HS-5 (cell line): ENCODE measurements at regions not wholly inside any gene's neighbourhood (a gene's known extent, or its start where the extent isn't known, plus 50 kb on each side); places are given as distances from the start of the nearest gene placed in this dataset.
"Not testable (repeated sequence)": the region's sequence is repeated elsewhere in the genome, so short reads cannot be mapped to it uniquely, and the experiment has no call there.

Experiments
- DNase-seq: peaks from one replicate; pipeline ENCODE4 v3.0.0-alpha.2; 2012; ENCODE audit warnings: low read depth

DNA sequence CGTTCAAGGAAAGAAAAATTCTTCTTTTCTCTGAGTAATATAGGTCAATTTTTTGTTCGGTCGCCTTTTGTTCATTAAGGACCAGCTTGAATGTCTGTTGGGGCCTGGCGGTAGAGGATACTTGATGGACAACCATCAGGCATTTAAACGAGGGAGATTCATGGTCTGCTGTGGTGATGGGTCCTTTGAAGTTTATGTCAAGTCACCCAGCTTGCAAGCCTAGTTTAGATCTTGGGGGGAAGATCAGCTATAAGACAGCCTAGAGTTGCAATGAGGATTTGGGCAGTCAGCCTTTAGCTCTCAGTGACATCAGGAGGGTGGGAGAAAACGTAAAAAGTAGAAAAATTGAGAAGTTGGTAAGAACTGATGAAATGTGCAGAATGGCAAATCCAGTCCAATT lies 80.2 kb upstream of the SPRY4 start:
- no peak for DNase-seq

DNA sequence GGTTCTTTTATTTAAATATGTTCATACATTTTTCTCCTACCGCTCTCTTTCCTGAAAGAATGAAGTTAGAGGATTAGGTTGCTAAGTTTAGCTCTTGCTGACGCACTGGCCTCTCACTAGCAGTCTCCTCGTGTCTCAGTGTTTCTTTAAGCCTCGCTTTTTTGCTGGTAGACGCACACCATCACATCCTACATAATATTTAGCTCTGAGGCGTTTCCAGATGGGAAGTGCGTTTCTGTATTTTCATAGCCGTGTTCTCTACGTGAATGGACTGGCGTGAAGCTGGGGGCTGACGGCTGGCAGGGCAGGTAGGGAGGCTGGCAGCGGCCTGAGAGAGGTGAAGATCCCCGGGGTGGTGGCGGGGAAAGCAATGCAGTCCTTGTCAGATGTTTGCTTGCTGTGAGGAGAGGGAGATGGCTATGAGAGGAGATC lies 79.2 kb upstream of the SPRY4 start:
- DNase-seq, result no peak

DNA sequence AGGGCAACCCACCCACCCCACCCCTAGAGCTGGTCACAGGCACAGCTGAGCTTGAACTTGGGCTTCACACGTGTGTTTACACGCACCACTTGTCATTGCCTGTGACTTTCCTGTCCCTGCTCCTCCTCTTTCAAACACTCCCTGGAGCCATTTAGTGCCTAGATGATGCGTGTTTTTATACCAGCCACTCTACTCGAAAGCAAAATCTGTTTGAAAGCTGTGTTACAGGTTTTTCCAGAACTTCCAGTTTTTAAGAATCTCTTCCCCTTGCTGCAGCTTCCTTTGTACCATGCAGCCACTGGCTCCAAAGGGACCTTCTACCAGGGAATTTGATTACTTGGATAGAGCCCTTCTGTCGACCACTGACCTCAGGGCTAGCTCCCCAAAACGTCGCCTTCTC lies 78.8 kb upstream of the SPRY4 start:
- no peak for DNase-seq

DNA sequence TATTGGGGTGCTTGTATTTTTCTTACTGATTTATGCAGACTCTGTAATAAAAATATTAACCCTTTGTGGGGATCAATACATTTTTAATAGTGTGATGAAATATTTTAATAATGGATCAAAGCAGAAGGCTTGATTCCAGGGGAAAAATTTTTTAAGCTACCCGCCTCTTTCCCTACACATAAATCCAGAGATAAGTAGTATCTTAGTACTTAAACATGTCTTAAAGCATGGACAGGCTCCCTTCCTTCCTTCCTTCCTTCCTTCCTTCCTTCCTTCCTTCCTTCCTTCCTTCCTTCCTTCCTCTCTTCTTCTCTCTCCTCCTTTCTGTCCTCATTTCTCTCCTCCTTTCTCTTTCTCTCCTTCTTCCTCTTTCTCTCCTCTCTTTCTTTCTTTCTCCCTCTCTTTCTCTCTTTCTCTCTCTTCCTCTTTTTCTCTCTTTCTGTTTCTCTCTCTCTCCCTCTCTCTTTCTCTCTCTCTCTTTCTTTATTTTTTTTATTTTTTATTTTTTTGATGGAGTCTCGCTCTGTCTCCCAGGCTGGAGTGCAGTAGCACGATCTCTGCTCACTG lies 78.0 kb upstream of the SPRY4 start:
- no peak for DNase-seq

DNA sequence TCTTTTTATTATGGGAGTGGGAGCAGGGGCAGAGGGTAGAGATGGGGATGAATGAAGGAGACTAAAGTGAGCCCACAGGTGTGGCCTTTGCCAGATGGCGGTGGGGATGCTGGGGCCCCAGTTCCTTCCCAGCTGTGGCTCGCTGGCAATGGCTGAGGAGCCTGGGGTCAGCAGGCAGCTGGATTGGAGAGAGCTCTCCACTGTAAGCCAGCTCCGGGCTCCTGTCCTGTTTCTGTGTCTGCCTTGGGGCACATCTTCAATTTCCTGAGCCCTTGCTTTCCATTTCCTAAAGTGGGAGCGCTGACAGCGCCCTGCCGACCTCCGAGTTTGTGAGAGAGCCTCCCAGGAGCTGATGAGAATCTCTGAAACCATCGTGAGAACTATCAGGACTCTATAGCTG lies 75.6 kb upstream of the SPRY4 start:
- no peak for DNase-seq

DNA sequence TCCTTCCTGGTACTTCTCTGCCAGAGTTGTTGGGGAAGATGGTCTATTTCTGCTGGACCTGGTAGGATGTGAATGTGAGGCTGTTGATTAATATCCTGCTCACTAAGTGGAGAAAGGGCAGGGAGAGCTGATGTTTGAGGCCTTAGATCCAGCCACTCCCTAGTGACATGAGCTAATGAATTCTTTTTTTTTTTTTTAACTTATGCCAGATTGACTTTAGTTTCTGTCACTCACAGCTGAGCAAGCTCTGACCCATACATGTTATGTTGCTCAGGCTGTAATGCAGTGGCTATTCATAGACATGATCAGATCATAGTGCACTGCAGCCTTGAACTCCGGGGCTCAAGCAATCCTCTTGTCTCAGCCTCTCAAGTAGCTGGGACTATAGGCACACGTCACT lies 75.1 kb upstream of the SPRY4 start:
- DNase-seq, result no peak

DNA sequence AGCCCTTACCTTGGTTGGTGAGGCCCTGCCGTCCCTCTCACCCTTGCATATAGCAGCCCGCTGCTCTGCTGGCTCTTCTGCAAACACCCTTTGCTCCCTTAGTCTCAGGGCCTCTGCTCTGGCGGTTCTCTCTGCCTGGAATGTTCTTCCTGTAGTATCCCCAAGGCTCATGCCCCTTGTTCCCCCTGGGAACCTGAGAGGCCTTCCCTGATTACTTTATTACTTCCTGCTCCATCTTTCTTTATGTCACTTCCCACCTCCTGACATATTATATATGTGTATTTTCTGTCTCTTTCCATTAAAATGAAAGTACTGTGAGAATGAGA lies 73.9 kb upstream of the SPRY4 start:
- no peak for DNase-seq

DNA sequence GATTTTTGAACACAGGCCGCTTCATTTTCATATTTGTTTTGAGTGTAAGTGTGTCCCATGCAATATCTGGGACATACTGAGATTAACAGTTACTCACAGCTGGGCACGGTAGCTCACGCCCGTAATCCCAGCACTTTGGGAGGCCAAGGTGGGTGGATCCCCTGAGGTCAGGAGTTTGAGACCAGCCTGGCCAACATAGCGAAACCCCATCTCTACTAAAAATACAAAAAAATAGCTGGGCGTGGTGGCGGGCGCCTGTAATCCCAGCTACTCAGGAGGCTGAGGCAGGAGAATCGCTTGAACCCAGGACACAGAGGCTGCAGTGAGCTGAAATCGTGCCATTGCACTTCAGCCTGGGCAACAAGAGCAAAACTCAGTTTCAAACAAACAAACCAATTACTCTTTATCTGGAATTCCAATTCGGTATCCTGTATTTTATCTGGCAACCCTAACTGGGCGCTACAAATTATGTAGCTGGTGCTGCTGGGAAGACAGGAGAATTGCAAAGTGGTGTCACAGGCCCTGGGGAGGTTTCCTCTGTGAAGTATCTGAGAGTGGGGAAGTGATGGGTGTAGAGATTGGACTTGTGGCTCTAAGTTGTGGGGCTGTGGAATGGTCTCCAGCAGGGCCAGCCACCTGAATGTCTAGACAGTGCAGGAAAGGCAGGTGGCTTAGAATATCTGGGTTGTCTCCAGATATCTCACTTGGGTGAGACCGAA lies 73.3 kb upstream of the SPRY4 start:
- DNase-seq, result not testable (repeated sequence)

DNA sequence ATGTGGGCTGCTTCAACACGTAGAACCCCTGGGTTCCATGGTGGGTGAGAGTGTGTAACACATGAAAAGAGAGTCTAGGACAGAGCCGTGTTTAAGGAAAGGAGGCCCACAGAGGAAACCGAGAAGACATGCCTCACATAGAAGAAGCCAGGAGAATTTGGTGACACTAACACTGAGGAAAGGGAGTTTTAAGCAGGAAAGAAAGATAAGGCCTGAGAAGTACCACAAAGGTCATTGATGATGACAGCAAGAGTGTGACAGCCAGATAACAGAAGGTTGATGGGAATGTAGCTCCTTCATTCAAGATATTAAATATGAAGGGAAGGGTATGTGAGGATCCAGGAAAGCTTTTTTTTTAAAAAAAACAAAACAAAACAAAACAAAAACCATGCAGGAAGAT lies 72.4 kb upstream of the SPRY4 start:
- no peak for DNase-seq

DNA sequence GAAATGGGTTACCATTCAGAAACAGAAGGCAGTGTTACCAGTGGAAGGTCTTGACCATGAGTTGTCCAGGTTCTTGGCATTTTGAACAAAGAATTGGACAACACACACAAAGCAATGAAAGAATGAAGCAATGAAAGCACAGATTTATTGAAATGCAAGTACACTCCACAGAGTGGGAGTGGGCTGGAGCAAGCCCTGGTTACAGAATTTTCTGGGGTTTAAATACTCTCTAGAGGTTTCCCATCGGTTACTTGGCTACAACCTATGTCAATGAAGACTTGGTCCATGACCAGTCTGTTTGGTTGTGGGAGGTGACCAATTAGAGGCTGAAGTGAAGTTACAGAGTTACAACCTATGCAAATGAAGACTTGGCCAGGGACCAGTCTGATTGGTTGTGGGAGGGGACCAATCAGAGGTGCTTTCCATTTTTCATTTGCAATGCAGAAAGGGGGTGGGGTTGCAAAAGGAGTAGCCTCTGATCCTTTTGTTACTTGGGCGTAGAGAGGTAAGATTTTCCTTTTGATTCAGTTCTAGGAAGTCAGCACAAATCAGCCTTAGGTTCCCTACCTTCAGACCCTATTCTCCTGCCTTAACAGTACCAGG lies 71.7 kb upstream of the SPRY4 start:
- no peak for DNase-seq

DNA sequence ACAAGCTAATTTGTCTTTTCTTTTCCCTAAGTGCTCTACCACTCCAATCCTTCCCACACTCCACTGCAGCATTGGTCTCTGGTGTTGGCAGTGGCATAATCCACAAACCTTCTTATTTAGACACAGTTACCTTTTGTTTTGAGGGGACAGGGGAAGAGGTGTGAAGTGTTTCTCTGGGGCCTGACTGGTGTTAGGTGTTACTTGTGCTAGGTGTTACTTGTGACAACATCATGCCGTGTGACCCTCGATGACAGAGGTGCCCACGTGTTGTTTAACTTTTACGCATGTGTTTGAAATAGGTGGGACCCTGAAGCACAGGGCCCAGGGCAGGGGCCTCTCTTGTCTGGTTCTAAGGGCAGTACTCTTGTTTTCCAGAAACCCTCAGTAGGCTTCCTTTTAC lies 70.5 kb upstream of the SPRY4 start:
- no peak for DNase-seq

DNA sequence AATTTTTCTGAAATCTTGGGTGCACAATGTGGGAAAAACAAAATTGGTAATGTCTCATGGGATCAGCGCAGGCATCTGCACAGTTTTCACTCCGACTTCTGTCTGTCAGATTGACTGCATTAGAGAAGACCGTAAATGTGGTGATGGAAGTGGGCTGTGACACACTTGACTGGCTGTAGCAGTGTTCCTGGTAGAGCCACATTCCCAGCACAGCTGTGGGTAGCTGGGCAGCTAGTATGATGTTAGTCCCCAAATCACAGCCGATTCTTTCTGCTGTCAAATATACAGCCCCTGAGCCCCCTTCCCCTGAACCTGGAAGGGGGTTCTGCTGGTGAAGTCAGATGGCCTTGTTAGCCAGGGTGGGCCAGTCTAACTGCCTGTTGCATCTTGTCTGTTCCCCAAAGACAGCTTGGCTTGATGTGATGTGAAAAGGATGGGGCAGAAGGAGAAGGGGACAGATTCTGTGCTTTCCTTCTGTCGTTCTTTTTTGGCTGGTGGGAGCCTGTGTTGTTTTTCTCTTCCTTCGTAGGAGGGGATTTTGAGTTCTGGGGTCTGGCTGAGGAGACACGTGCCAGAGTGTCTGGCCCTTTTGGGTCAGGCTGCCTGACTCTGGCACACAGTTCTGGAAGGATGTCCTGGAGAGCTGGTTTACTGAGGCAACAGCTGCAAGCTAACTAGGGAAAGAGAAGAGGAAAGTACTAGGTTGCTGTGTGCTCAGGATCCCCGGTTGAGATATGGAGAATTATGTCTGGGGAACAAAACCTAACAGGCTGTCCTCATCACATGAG lies 66.4 kb upstream of the SPRY4 start:
- DNase-seq, result no peak

DNA sequence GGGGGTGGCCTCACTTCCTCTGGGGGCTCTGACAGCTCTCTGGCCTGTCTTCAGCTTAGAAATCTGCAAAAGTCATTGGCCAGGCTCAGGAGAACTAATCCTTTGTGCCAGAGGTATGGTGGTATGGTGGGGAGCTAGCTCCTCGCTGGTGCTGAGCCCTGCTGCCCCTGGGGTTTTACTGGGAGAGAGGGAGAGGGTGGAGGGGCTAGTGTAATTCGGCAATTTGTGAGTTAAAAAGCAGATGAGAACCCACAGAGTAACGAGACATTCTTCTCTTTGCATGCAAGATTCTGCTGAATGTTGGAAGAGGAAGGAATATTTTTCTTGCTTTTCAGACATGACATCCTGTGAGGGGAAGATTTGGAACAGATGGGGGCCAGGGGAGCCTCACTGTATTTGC lies 65.5 kb upstream of the SPRY4 start:
- DNase-seq, result no peak

DNA sequence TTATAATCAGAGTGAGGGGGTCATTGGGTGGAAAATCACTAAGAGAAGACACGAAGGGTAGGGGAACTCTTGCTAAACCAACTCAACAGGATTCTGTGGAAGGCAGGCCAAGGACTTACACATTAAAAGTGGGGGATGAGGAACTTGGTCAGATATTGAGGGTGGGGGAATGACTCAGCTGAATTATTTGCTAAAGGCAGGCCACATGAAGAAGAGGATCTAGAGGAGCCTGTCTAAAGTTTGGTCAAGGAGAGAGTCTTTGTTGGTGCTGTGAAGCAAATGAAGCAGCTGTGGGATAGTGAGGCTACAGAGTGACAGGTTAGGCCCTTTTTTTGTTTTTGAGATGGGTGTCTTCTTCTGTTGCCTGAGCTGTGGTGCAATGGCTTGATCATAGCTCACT lies 63.9 kb upstream of the SPRY4 start:
- no peak for DNase-seq

DNA sequence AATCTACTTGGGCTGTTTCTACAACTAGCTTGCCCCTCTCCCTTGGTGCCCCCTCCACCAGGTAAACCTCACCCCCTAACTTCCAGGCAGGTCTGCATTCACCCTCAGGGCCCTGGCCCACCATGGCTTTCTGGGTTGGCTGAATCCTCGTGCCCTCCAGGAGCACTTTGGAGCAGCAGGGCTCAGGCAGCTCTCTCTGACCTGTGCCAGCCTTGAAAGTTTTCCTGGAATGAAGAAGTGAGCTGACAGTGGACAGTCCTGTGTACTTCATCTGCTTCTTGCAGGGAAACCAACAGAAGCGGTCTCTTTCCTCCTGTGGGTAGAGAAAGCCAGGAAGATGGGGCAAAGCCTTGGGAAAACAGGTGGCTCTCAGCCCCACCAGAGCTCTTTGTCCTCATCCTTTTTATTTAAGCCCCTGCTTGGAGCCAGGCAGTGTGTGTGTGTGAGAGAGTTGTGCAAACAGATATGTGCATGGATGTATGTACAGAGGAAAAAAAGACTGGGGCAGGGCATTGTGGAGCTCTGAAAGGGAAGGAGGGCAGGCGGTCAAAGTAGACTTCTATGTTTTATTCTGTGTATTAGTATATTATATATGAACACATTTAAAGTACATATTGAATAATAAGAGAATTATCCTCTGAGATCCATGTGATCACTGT lies 62.3 kb upstream of the SPRY4 start:
- no peak for DNase-seq

DNA sequence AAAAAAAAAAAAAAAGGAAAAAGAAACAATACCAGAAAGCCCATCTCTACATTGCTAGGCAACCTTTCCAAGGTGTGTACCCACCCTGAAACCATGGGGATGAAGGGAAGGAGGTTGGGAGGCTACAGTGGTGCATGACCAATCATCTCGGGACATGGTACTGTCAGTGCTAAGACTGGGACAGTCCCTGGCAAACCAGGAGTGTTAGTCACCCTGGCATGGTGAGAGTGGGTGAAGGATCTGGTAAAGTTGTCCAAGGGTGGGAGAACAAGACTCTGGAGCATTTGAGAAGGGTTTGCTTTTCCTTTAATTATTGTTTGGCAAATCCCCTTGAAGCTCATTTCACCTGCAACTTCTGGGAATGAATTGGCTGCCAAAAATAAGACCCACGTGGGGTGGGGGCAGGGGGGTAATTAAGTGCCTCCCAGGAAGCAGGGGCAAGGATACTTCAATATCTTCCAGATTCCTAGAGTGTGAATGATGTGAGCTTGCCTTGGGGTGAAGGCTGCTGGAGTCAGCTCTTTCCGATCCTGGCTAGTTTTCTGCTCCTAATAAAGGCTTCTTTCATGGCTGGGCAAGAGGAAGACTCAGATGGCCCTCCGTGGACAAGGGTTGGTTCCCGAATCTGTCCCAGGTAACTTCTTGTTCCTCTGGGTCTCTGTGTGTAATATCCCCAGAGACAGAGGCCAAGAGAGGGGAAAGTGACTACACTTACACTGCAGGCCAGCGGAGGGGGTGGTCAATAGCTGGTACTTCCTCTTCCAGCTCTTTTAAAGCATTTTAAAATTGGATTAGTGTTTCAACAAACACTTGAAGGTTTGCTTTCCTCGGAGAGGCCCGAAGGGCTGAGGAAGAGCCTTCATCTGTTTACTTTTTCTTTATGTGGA lies 61.6 kb upstream of the SPRY4 start:
- no peak for DNase-seq

DNA sequence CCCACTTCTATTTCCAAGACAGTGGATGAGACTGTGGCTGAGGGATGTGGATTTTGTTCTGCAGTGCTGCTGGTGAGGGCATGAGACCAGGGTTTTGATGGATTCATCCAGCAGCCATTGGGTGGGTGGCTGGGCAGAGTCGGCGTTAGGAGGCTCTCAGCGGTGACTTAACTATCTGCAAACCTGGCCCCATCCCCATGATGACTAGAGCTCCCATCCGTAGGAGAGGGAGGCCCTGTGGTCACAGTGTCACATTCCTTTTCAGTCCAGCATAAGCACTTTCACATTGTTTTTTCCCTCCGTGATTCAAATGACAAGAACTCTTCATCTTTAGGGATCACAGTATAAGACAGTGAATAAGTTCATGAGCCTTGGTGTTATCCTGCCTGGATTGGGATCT lies 60.4 kb upstream of the SPRY4 start:
- no peak for DNase-seq

DNA sequence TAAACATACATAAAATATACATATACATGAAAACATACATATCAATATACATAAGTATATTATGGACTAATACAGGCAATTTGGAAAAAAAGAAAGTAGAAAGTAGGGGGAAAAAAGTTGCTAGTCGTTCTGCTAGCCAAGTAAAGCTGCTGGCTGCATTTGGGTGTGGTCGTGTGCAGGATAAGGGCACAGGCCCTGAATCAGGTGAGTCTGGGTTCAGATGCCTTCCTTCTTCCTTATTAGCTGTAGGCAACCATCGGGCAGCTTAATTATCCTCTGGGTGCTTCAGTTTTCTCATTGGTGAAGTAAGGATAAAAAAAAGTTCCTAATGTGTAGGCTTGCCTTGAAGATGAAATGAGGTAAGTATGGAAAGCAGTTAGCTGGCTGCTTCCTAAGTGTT lies 59.2 kb upstream of the SPRY4 start:
- DNase-seq, result no peak

DNA sequence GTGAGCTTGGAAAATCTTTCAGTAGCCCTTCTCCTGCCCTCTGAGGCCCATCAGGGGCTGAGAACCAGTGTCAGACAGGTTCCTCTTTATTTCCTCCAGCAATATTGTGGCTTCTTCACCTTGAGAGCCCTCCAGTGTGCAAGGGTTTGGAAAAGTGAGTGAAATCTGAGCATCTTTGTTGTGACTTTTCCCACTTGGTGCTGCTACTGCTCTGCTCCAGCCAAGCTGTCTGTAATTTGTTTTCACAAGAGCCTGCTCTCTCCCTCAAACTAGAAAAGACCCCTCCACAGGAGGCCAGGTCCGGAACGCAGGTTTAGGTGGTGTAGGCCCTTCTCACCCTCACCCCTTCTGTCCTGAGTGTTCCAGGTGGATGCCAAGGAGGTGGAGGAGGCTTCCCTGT lies 57.4 kb upstream of the SPRY4 start:
- DNase-seq, result no peak

DNA sequence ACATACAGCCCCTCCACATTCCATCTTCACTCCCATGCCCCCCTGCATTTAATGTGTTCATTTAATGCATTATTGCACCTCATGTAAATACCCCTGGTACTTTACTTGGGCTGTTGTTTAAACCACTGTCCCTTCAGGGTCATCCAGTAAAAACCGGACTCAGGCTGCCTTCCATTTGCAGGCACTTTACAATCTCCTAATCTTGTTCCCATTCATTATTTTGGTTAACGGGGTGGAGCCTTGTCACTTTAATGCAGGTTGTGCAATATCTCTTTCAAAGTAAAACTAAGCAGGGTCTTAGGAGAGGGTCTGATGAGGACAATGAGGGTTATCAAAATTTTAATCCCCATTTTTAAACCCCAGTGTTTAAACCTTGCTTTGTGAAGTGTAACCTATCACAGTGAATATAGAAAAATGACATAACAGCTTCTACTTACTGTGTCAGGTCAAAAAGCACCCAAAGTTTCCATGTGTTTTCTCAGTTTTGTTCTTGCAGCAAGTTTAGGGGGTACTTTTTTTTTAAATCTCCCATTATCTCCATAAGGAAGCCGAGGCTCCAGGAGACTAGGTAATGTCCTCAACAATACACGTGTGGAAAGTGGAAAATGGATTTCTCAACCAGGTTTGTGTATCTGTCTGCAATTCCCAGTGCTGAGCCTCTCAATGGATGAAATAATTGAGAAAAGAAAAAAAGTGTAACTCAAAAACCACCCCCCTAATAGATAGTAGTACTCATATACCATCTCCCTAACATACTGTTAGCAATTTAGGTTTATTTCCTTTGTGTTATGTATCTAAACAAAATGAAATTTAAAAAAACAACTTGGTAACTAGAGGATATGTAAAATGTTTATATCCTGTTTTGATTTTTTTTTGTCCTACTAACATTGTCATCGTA lies 54.2 kb upstream of the SPRY4 start:
- no peak for DNase-seq
